ENCODE measurements at regions not wholly inside any gene's neighbourhood (a gene's known extent, or its start where the extent isn't known, plus 50 kb on each side); places are given as distances from the start of the nearest gene placed in this dataset.

DNA sequence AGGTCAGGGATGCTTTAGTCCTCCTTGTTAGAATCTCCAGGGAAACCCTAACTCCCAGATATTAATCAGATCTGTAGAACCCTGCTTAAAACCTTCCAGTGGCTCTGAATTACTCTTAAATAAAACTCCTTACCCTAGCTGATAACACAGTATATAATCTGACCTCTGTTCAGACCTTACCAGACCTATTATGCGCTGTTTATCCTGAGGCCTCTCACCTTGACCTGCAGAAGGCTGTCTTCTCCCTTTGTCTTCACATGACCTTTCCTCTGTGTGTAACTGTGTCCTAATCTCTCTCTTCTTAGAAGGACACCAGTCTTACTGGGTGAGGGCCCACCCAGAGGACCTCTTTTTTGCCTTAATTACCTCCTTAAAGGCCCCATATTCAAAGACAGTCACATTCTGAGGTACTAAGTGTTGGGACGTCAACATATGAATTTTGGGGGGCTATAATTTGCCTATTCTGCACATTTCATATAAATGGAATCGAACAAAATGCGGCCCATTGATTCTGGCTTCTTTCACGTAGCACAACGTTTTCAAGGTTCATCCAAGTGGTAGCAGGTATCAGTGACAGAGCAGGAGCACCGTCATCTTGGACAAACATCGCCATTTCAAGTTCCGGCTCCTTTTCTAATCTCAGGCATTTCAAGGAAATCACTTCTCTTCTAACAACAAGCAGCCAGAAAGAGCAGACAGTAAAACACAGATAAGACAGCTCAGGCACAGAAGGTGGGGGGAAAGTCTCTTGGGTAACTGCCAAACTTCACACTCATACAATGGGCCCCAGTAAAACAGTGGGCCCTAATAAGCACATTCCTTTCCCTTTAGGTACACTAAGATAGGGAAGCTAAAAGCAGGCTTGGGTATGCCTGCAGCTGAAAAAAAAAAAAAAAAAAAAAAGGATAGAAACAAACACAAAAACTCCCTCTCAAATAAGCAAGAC, 200.2 kb upstream of the NUDT4 start:
- Histone ChIP-seq H2AFZ (ENCODE audit: low read length) (no peak overlapping the region), H3K27ac (ENCODE audit: low read depth, low read length, poor library complexity, severe bottlenecking) (no peak overlapping the region), H3K36me3 (ENCODE audit: insufficient read depth, low read length) (no peaks in the 10 kb centered on the region), H3K4me1 (ENCODE audit: insufficient read depth, low read length, poor library complexity, severe bottlenecking) (no peaks in the 10 kb centered on the region), H3K79me2 (ENCODE audit: insufficient read depth, low read depth, low read length) (no peaks in the 10 kb centered on the region), H3K4me3 (ENCODE audit: low read depth, low read length, poor library complexity, severe bottlenecking) (no peak overlapping the region), H3K9me3 (ENCODE audit: low read length) (peaks cover 5% of the 10 kb centered on the region; the same call in 1 of the 2 replicates), H4K20me1 (ENCODE audit: insufficient read depth, low read length) (no peaks in the 10 kb centered on the region), H3K9me2 (ENCODE audit: insufficient read depth, low read length) (no peaks in the 10 kb centered on the region), H3K4me2 (ENCODE audit: low read length) (no peak overlapping the region)
- ChIA-PET POLR2A (interaction anchor here (0.6 to 1.2 kb wide), 6 partner anchors 16 to 674 kb away, joined by 3 to 6 read pairs (median 4); no protein-coding TSS in a partner anchor), CTCF (ENCODE audit: unreplicated experiment) (no interaction called here)
- TF ChIP-seq EZH2phosphoT487 (IDR thresholded peaks at IDR 0.05; ENCODE audit: borderline replicate concordance, low read depth, low read length) = no peak
- TF ChIP-seq CTCF (conservative IDR thresholded peaks at IDR 0.05; ENCODE audit: low read length) = no peak
- BruUV-seq (replicated peaks) = no TSS peak
- intact Hi-C loops (cut with micrococcal nuclease; ENCODE audit: unreplicated experiment) = no loop called here
- no peak for DNase-seq (ENCODE audit: low spot score)

- Histone ChIP-seq H3K9me2 (ENCODE audit: insufficient read depth, low read length) (no peaks in the 10 kb centered on the region), H3K27ac (ENCODE audit: low read depth, low read length, poor library complexity, severe bottlenecking) (no peak overlapping the region), H3K9me3 (ENCODE audit: low read length) (peaks cover 5% of the 10 kb centered on the region; the same call in 1 of the 2 replicates), H3K36me3 (ENCODE audit: insufficient read depth, low read length) (no peaks in the 10 kb centered on the region), H3K4me2 (ENCODE audit: low read length) (no peak overlapping the region), H4K20me1 (ENCODE audit: insufficient read depth, low read length) (no peaks in the 10 kb centered on the region), H2AFZ (ENCODE audit: low read length) (no peak overlapping the region), H3K79me2 (ENCODE audit: insufficient read depth, low read depth, low read length) (no peaks in the 10 kb centered on the region), H3K4me3 (ENCODE audit: low read depth, low read length, poor library complexity, severe bottlenecking) (no peak overlapping the region), H3K4me1 (ENCODE audit: insufficient read depth, low read length, poor library complexity, severe bottlenecking) (no peaks in the 10 kb centered on the region)
- POLR2A ChIA-PET = interaction anchor here (0.5 to 1.2 kb wide), 6 partner anchors 16 to 674 kb away, joined by 3 to 6 read pairs (median 4); no protein-coding TSS in a partner anchor
- no TSS peak for BruUV-seq (replicated peaks)
- intact Hi-C loops (cut with micrococcal nuclease; ENCODE audit: unreplicated experiment) = no loop called here
- CTCF ChIA-PET (ENCODE audit: unreplicated experiment) = no interaction called here
- DNase-seq (ENCODE audit: low spot score) = no peak
- TF ChIP-seq EZH2phosphoT487 (IDR thresholded peaks at IDR 0.05; ENCODE audit: borderline replicate concordance, low read depth, low read length) (no peak), CTCF (conservative IDR thresholded peaks at IDR 0.05; ENCODE audit: low read length) (no peak)
These were observed 199.4 kb upstream of the NUDT4 start for GRCh38 chr12:93178154-93178878.

Data from OCI-LY7 (cell line).